Osteocyte (in vitro differentiated cells): ENCODE measurements at regions not wholly inside any gene's neighbourhood (a gene's known extent, or its start where the extent isn't known, plus 50 kb on each side); places are given as distances from the start of the nearest gene placed in this dataset.

Experiments used
- DNase-seq: peaks from one replicate; pipeline ENCODE4 v3.0.0; 2021; ENCODE audit warnings: mixed read lengths; ENCODE audit not compliant: unreplicated experiment; ENCODE audit errors: extremely low spot score
- H3K27ac Mint-ChIP-seq: one replicate; pipeline ENCODE4 v1.8.0; 2021; ENCODE audit warnings: mild to moderate bottlenecking, mixed read lengths; ENCODE audit not compliant: unreplicated experiment
- H3K27me3 Mint-ChIP-seq: one replicate; pipeline ENCODE4 v1.8.0; 2021; ENCODE audit warnings: mixed read lengths; ENCODE audit not compliant: unreplicated experiment
- H3K36me3 Mint-ChIP-seq: one replicate; pipeline ENCODE4 v1.8.0; 2021; ENCODE audit warnings: mixed read lengths; ENCODE audit not compliant: unreplicated experiment
- H3K4me1 Mint-ChIP-seq: one replicate; pipeline ENCODE4 v1.8.0; 2021; ENCODE audit warnings: mixed read lengths; ENCODE audit not compliant: unreplicated experiment
- H3K4me3 Mint-ChIP-seq: one replicate; pipeline ENCODE4 v1.8.0; 2021; ENCODE audit warnings: mild to moderate bottlenecking, moderate library complexity, mixed read lengths; ENCODE audit not compliant: unreplicated experiment
- H3K9me3 Mint-ChIP-seq: one replicate; pipeline ENCODE4 v1.8.0; 2021; ENCODE audit warnings: mixed read lengths; ENCODE audit not compliant: unreplicated experiment
- CTCF ChIP-seq: fragments of 200-600 bp; sonication (generic); IDR thresholded peaks from 2 replicates; pipeline ENCODE4 v1.5.0; 2021; ENCODE audit warnings: antibody characterized with exemption, mild to moderate bottlenecking, moderate library complexity

- no peaks in the 10 kb centered on the region for H3K27me3 Mint-ChIP-seq
- DNase-seq: no peak
- H3K4me3 Mint-ChIP-seq: no peak overlapping the region
- no peaks in the 10 kb centered on the region for H3K36me3 Mint-ChIP-seq
- H3K4me1 Mint-ChIP-seq: peaks cover 6% of the 10 kb centered on the region
- no peaks in the 10 kb centered on the region for H3K9me3 Mint-ChIP-seq
- no peak for TF ChIP-seq CTCF
- no peak overlapping the region for H3K27ac Mint-ChIP-seq
Measured at GRCh38 chr10:129169115-129169514, 297.9 kb upstream of the MGMT start.

- DNase-seq: no peak
- TF ChIP-seq CTCF: no peak
- no peaks in the 10 kb centered on the region for H3K27me3 Mint-ChIP-seq
Measured at GRCh38 chr10:129170812-129171211, 296.2 kb upstream of the MGMT start.

GRCh38 chr10:129171812-129172211 lies 295.2 kb upstream of the MGMT start:
- H3K27me3 Mint-ChIP-seq: no peaks in the 10 kb centered on the region
- no peak overlapping the region for H3K4me3 Mint-ChIP-seq
- H3K27ac Mint-ChIP-seq: no peak overlapping the region
- peaks cover 7% of the 10 kb centered on the region for H3K9me3 Mint-ChIP-seq
- H3K36me3 Mint-ChIP-seq: no peaks in the 10 kb centered on the region
- H3K4me1 Mint-ChIP-seq: peaks cover 6% of the 10 kb centered on the region
- TF ChIP-seq CTCF: no peak
- DNase-seq: no peak

More at GRCh38 chr10:129170812-129171211, 296.2 kb upstream of the MGMT start:
- Mint-ChIP-seq H3K4me1 (peaks cover 6% of the 10 kb centered on the region), H3K9me3 (peaks cover 7% of the 10 kb centered on the region), H3K27ac (no peak overlapping the region), H3K4me3 (no peak overlapping the region), H3K36me3 (no peaks in the 10 kb centered on the region)

- Mint-ChIP-seq H3K27ac (no peak overlapping the region), H3K36me3 (no peaks in the 10 kb centered on the region), H3K4me1 (peaks cover 6% of the 10 kb centered on the region), H3K4me3 (no peak overlapping the region), H3K27me3 (no peaks in the 10 kb centered on the region), H3K9me3 (peaks cover 7% of the 10 kb centered on the region)
- no peak for DNase-seq
- TF ChIP-seq CTCF: no peak
Measured at GRCh38 chr10:129174232-129175014, 292.6 kb upstream of the MGMT start.

- Mint-ChIP-seq H3K36me3 (no peaks in the 10 kb centered on the region), H3K9me3 (peaks cover 29% of the 10 kb centered on the region), H3K27ac (no peak overlapping the region), H3K4me3 (no peak overlapping the region), H3K4me1 (no peaks in the 10 kb centered on the region), H3K27me3 (no peaks in the 10 kb centered on the region)
- TF ChIP-seq CTCF: no peak
- no peak for DNase-seq
Measured at GRCh38 chr10:129179245-129179971, 287.6 kb upstream of the MGMT start.
